ENCODE measurements at regions not wholly inside any gene's neighbourhood (a gene's known extent, or its start where the extent isn't known, plus 50 kb on each side); places are given as distances from the start of the nearest gene placed in this dataset.

GRCh38 chr1:216785737-216786136, 62.5 kb upstream of the ESRRG start:
- DNase-seq (ENCODE audit: low read depth in 4 of 4, low spot score in 2 of 4): no peak

GRCh38 chr1:216785221-216785620, 62.0 kb upstream of the ESRRG start:
- DNase-seq (ENCODE audit: low read depth in 4 of 4, low spot score in 2 of 4): no peak

- DNase-seq (ENCODE audit: low read depth in 4 of 4, low spot score in 2 of 4): no peak
These were observed 56.5 kb upstream of the ESRRG start for GRCh38 chr1:216779686-216780085.

GRCh38 chr1:216778737-216779136, 55.5 kb upstream of the ESRRG start:
- no peak for DNase-seq (ENCODE audit: low read depth in 4 of 4, low spot score in 2 of 4)

GRCh38 chr1:216777148-216777547, 53.9 kb upstream of the ESRRG start:
- no peak for DNase-seq (ENCODE audit: low read depth in 4 of 4, low spot score in 2 of 4)
